Breast epithelium (tissue), 4 donors: ENCODE measurements at regions not wholly inside any gene's neighbourhood (a gene's known extent, or its start where the extent isn't known, plus 50 kb on each side); places are given as distances from the start of the nearest gene placed in this dataset.

ENCODE experiments used
- DNase-seq, 2 donors: peaks; one replicate each; pipeline ENCODE4 v3.0.0-alpha.2; 2019; ENCODE audit warnings: low spot score in 2 of 2
- H3K27ac ChIP-seq, 2 donors: fragments of 200-600 bp; sonication (generic) in 1 of 2; one replicate each; pipeline ENCODE4 v1.5.1; 2016 to 2019; ENCODE audit warnings: mild to moderate bottlenecking in 1 of 2
- H3K27me3 ChIP-seq, 2 donors: fragments of 200-600 bp; sonication (generic) in 1 of 2; one replicate each; pipeline versions ENCODE4 v1.5.1 to v1.6.0; 2017 to 2019; ENCODE audit warnings: control low read depth in 1 of 2, mild to moderate bottlenecking in 1 of 2
- H3K36me3 ChIP-seq: fragments of 200-600 bp; one replicate; pipeline ENCODE4 v1.5.1; 2019
- H3K4me1 ChIP-seq, 2 donors: fragments of 200-600 bp; sonication (generic); one replicate each; pipeline ENCODE4 v1.5.1; 2016 to 2019; ENCODE audit warnings: control low read depth in 1 of 2
- H3K4me3 ChIP-seq, 3 donors: fragments of 200-600 bp; sonication (generic); 1 replicate in 2 of 3; 2 replicates in 1 of 3; pipeline ENCODE4 v1.5.1; 2016 to 2019; ENCODE audit warnings: mild to moderate bottlenecking in 3 of 3, moderate library complexity in 2 of 3
- H3K9me3 ChIP-seq, 2 donors: fragments of 200-600 bp; sonication (generic) in 1 of 2; one replicate each; pipeline ENCODE4 v1.5.1; 2016 to 2019; ENCODE audit warnings: control low read depth in 1 of 2
- POLR2A ChIP-seq: fragments of 450-650 bp; IDR thresholded peaks from one replicate; pipeline ENCODE4 v1.6.1; 2016; ENCODE audit warnings: antibody characterized with exemption, mild to moderate bottlenecking, moderate library complexity
- POLR2AphosphoS5 ChIP-seq, 3 donors: sonication (generic); formaldehyde crosslinking; IDR thresholded peaks; one replicate each; pipeline ENCODE4 v1.6.1; 2017; ENCODE audit warnings: antibody characterized with exemption in 3 of 3
- intact Hi-C: fragments of 100-400 bp; cut with DNase I; formaldehyde crosslinking; loops from one replicate; pipeline ENCODE4 v1.15.1; 2023; ENCODE audit warnings: low total_unique reads
- TF ChIP-seq, protein P1 (sequence below), 3 donors: fragments of 450-650 bp; IDR thresholded peaks; one replicate each; pipeline ENCODE4 v1.5.1; 2016 to 2017; ENCODE audit warnings: antibody characterized with exemption in 3 of 3, mild to moderate bottlenecking in 3 of 3, moderate library complexity in 3 of 3

DNA sequence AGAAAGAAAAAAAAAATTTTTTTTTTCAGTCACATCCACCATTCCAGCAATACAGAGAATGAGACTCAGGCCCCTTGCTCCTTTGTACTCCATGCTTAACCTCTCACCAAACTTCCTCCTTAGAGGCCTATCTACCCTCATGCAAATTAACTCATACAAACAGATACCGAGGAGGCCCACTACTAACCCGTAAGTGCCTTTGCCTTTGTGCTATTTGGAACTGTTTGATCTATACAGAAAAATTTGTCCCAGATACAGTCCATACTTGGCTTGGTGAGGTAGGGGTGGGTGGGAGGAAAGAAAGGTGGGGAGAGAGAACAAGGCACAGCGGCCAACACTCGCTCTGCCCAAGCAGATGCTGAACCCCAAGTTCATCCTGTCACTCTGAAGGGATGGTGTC, 87.8 kb upstream of the DUSP5 start:
- intact Hi-C loops = no loop called here
- no peak for DNase-seq
- Histone ChIP-seq H3K27ac (peak overlapping the region; percentile 73 to 84), H3K4me1 (no peaks in the 10 kb centered on the region), H3K27me3 (no peaks in the 10 kb centered on the region), H3K9me3 (no peaks in the 10 kb centered on the region), H3K36me3 (no peaks in the 10 kb centered on the region), H3K4me3 (no peak overlapping the region)
- no peak for TF ChIP-seq POLR2A
- TF ChIP-seq, protein P1, sequence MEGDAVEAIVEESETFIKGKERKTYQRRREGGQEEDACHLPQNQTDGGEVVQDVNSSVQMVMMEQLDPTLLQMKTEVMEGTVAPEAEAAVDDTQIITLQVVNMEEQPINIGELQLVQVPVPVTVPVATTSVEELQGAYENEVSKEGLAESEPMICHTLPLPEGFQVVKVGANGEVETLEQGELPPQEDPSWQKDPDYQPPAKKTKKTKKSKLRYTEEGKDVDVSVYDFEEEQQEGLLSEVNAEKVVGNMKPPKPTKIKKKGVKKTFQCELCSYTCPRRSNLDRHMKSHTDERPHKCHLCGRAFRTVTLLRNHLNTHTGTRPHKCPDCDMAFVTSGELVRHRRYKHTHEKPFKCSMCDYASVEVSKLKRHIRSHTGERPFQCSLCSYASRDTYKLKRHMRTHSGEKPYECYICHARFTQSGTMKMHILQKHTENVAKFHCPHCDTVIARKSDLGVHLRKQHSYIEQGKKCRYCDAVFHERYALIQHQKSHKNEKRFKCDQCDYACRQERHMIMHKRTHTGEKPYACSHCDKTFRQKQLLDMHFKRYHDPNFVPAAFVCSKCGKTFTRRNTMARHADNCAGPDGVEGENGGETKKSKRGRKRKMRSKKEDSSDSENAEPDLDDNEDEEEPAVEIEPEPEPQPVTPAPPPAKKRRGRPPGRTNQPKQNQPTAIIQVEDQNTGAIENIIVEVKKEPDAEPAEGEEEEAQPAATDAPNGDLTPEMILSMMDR (IDR thresholded peaks at IDR 0.05) = no peak
- TF ChIP-seq POLR2AphosphoS5 (IDR thresholded peaks at IDR 0.05) = no peak

DNA sequence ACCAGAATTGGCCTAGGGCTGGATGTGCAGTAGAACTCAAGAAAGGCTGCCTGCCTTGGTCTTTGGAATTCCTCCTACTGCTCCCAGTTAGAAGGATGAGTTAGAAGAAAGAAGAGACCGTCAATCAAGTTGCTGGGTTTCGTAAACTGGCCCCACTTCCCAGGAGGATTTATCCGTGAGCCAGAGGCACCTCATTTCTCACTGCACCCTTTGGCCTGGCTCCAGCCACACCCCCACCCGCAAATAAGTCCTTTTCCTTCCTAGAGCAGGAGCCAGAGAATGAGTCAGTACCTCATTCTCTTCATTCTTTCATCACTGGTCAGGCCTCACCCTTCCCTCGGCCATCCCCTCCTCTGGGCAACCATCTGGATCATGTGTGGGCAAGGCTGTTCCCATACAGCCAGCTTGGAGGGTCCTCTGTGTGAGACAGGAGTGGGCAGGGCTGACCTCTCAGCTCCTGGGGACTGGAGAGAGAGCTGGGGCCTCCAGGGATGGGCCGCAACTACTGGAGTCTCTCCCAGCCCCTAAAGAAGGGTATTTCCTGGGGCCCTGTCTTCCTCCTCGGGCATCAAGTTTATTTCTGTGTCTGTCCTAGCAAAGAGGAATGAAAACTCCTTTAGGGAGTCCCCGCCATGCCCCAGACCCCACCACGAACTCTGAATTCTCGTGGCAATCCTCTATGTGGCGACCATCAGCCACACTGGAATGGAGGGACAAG, 87.2 kb upstream of the DUSP5 start:
- Histone ChIP-seq H3K4me3 (no peak overlapping the region), H3K36me3 (no peaks in the 10 kb centered on the region), H3K4me1 (no peaks in the 10 kb centered on the region), H3K27me3 (no peaks in the 10 kb centered on the region), H3K27ac (peak overlapping the region; percentile 73 to 84), H3K9me3 (no peaks in the 10 kb centered on the region)
- intact Hi-C loops = no loop called here
- peak; percentile 75 to 84 for DNase-seq
- TF ChIP-seq POLR2AphosphoS5 (IDR thresholded peaks at IDR 0.05) (peak; percentile 28 to 43 (median 33)), POLR2A (no peak)

DNA sequence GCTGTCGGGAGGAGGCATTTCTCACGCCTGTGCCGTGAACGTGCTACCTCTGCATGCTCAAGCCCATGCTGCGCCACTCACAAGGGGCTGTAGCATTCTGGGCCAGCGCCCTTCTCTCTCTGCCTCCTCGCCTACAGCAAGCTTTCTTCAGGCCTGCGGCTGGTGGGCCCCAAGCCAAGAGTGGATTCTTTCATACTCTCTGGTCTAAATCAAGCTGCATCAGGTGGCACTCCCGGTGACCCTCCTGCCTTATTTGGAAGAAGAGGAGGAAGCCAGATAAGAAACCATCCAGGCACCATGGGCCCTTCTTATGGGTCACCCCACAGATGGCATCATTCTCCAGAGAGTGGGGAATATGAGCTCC, 86.7 kb upstream of the DUSP5 start:
- no peaks in the 10 kb centered on the region for H3K9me3 ChIP-seq
- TF ChIP-seq POLR2AphosphoS5 (IDR thresholded peaks at IDR 0.05) (no peak), POLR2A (no peak)
- TF ChIP-seq, protein P1 (IDR thresholded peaks at IDR 0.05) = no peak
- peak overlapping the region; percentile 73 to 84 for H3K27ac ChIP-seq
- H3K27me3 ChIP-seq = no peaks in the 10 kb centered on the region
- no peaks in the 10 kb centered on the region for H3K4me1 ChIP-seq
- intact Hi-C loops = no loop called here
- peak in 1 of 2 donors; percentile 36 for DNase-seq
- no peak overlapping the region for H3K4me3 ChIP-seq
- no peaks in the 10 kb centered on the region for H3K36me3 ChIP-seq

DNA sequence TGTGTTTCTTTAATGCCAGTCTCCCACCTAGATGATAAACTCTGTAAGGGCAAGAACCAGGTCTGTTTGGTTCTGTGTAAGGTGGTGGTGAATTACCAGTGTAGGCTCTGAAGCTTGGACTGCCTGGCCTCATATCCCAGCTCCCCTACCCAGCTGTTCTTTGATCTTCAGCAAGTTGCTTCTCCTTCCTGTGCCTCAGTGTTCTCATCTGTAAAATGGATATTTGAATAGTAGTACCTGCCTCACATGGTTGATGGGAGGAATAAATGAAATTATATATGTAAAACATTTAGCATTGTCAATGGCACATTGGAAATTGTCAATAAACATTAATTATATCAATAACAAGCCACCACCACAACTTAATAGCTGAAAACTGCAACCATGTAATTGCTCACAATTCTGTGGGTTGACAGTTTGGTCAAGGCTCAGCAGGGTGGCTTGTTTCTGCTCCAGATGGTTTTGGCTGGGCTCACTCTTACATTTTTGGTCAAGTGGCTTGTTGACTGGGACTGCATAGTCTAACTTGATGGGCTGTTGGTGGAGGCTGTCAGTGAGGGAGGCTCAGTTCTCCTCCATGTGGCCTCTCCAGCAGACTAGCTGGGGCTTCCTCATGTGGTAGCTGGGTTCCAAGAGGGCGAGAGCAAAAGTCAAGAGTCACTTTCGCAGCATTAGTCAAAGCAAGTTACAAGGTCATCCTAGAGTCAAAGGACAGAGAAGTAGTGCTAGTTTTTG, 84.5 kb upstream of the DUSP5 start:
- Histone ChIP-seq H3K36me3 (no peaks in the 10 kb centered on the region), H3K27me3 (no peaks in the 10 kb centered on the region), H3K4me1 (no peaks in the 10 kb centered on the region), H3K27ac (no peak overlapping the region), H3K9me3 (no peaks in the 10 kb centered on the region), H3K4me3 (no peak overlapping the region)
- intact Hi-C loops = no loop called here
- DNase-seq = no peak
- no peak for TF ChIP-seq POLR2AphosphoS5 (IDR thresholded peaks at IDR 0.05)
- TF ChIP-seq, protein P1 (IDR thresholded peaks at IDR 0.05) = no peak
- TF ChIP-seq POLR2A = no peak

DNA sequence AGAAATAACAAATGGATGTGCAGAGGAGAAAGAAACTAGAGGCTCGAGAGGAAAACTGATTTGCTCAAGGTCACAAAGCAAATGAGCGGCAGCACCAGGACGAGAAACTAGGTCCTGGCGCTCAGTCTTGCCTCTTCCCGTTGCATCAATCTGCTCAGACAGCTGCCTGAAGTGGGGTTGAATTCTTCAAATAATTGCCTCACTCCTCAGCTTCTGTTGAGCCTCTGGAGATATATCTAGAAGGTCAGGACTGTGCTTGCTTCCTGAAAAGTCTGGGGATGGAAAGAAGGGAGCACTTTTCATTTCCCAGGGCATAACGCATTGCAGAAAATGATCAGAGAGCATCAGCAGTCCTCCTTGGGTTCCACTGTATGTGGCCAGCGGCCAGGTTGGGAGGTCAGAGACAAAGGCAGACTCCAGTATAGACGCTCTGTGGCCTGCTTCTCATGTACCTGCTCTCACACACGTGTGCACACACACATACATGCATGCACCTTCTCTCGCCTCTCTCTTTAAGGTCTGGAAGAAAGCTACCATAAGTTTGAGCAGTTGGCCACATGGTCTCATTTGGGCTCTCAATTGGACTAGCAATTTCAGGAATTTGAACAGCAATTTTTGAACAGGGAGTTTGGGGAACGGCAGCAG, 83.7 kb upstream of the DUSP5 start:
- no peaks in the 10 kb centered on the region for H3K4me1 ChIP-seq
- H3K4me3 ChIP-seq = no peak overlapping the region
- no peaks in the 10 kb centered on the region for H3K9me3 ChIP-seq
- H3K27me3 ChIP-seq = no peaks in the 10 kb centered on the region
- TF ChIP-seq, protein P1 (IDR thresholded peaks at IDR 0.05) = no peak
- TF ChIP-seq POLR2A (no peak), POLR2AphosphoS5 (IDR thresholded peaks at IDR 0.05) (no peak)
- DNase-seq = no peak
- H3K36me3 ChIP-seq = no peaks in the 10 kb centered on the region
- H3K27ac ChIP-seq = peak overlapping the region; percentile 16 to 43
- intact Hi-C loops = no loop called here
